GM12878 (cell line): ENCODE measurements at regions not wholly inside any gene's neighbourhood (a gene's known extent, or its start where the extent isn't known, plus 50 kb on each side); places are given as distances from the start of the nearest gene placed in this dataset.

ENCODE experiments used
- CHD2 ChIP-seq: IDR thresholded peaks from 2 replicates; pipeline ENCODE4 v1.6.1; 2011; ENCODE audit warnings: low read depth, low read length, improper control_type of control experiment, borderline replicate concordance
- EZH2 ChIP-seq: IDR thresholded peaks from 2 replicates; pipeline ENCODE4 v1.6.1; 2012; ENCODE audit warnings: low read depth, mild to moderate bottlenecking, control low read depth, inconsistent platforms, low read length, borderline replicate concordance; ENCODE audit not compliant: control insufficient read depth
- POLR2A ChIP-seq: IDR thresholded peaks from 2 replicates; pipeline ENCODE4 v1.6.1; 2011; ENCODE audit warnings: low read depth, mild to moderate bottlenecking, low read length
- RAD21 ChIP-seq: IDR thresholded peaks from 2 replicates; pipeline ENCODE4 v1.6.1; 2011; ENCODE audit warnings: mild to moderate bottlenecking, low read depth, low read length, moderate library complexity; ENCODE audit not compliant: insufficient read depth
- RELA ChIP-seq: fragments of 450-650 bp; IDR thresholded peaks from 2 replicates; pipeline ENCODE4 v1.8.0; 2014; ENCODE audit warnings: borderline replicate concordance; ENCODE audit not compliant: partially characterized antibody
- RFX5 ChIP-seq: IDR thresholded peaks from 2 replicates; pipeline ENCODE4 v1.6.1; 2011; ENCODE audit warnings: low read depth, low read length, improper control_type of control experiment
- TCF3 ChIP-seq: IDR thresholded peaks from 2 replicates; pipeline ENCODE4 v1.6.1; 2012; ENCODE audit warnings: low read depth, mild to moderate bottlenecking, low read length, borderline replicate concordance; ENCODE audit not compliant: insufficient read depth
- TF ChIP-seq, protein P1 (sequence below): fragments of 450-650 bp; IDR thresholded peaks from 2 replicates; pipeline ENCODE4 v1.6.1; 2018; ENCODE audit warnings: mild to moderate bottlenecking, low read depth, moderate library complexity; ENCODE audit not compliant: partially characterized antibody
- TF ChIP-seq, protein P2 (sequence below), 3 experiments: IDR thresholded peaks in 2 of 3; conservative IDR thresholded peaks in 1 of 3; 2 replicates each; pipeline ENCODE4 v1.5.1; 2011; ENCODE audit warnings: low read depth in 3 of 3, low read length in 3 of 3, mild to moderate bottlenecking in 3 of 3, control low read depth in 2 of 3, moderate library complexity in 2 of 3, inconsistent platforms in 1 of 3, mixed read lengths in 1 of 3; ENCODE audit not compliant: control insufficient read depth in 2 of 3, insufficient read depth in 1 of 3; ENCODE audit errors: extremely low read depth in 1 of 3

DNA sequence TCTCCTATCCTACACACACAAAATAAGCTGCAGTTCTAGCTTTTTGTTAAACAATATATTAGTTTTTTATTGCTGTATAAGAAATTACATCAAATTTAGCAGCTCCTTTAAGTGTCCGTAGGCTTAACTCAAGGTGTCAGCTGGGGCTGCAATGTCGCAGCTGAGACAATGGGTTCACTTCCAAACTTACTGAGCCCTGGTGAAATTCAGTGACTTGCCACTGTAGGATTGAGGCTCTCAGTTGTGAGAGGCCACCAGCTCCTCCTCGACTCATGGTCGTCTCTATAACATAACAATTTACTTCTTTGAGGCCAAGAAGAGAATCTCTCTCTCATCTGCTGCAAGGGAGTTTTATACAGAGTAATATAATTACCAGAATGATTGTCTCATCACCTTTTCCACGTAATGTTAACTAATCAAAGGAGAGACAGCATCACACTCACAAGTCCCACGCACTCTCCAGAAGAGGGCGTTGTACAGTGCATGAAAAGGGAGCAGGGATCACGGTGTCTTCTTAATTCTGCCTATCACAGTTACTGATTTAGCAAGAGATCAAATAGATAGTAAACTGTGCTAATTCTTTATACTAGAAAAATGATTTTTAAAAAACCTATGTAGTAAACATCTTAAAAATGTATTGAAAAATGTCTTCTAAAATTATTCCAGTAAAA, 735.6 kb upstream of the GBE1 start:
- TF ChIP-seq TCF3 (no peak), POLR2A (no peak), CHD2 (no peak), RAD21 (peak; percentile 49), RFX5 (no peak), EZH2 (no peak), RELA (no peak)
- TF ChIP-seq, protein P1, sequence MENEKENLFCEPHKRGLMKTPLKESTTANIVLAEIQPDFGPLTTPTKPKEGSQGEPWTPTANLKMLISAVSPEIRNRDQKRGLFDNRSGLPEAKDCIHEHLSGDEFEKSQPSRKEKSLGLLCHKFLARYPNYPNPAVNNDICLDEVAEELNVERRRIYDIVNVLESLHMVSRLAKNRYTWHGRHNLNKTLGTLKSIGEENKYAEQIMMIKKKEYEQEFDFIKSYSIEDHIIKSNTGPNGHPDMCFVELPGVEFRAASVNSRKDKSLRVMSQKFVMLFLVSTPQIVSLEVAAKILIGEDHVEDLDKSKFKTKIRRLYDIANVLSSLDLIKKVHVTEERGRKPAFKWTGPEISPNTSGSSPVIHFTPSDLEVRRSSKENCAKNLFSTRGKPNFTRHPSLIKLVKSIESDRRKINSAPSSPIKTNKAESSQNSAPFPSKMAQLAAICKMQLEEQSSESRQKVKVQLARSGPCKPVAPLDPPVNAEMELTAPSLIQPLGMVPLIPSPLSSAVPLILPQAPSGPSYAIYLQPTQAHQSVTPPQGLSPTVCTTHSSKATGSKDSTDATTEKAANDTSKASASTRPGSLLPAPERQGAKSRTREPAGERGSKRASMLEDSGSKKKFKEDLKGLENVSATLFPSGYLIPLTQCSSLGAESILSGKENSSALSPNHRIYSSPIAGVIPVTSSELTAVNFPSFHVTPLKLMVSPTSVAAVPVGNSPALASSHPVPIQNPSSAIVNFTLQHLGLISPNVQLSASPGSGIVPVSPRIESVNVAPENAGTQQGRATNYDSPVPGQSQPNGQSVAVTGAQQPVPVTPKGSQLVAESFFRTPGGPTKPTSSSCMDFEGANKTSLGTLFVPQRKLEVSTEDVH: no peak
- TF ChIP-seq, protein P2, sequence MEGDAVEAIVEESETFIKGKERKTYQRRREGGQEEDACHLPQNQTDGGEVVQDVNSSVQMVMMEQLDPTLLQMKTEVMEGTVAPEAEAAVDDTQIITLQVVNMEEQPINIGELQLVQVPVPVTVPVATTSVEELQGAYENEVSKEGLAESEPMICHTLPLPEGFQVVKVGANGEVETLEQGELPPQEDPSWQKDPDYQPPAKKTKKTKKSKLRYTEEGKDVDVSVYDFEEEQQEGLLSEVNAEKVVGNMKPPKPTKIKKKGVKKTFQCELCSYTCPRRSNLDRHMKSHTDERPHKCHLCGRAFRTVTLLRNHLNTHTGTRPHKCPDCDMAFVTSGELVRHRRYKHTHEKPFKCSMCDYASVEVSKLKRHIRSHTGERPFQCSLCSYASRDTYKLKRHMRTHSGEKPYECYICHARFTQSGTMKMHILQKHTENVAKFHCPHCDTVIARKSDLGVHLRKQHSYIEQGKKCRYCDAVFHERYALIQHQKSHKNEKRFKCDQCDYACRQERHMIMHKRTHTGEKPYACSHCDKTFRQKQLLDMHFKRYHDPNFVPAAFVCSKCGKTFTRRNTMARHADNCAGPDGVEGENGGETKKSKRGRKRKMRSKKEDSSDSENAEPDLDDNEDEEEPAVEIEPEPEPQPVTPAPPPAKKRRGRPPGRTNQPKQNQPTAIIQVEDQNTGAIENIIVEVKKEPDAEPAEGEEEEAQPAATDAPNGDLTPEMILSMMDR (IDR thresholded peaks at IDR 0.05 in 2 of 3, conservative IDR thresholded peaks at IDR 0.05 in 1 of 3; ENCODE audit: control insufficient read depth in 2 of 3, extremely low read depth in 1 of 3, insufficient read depth in 1 of 3, low read depth in 3 of 3, low read length in 3 of 3): peak; percentile 20 to 38 (median 36); a peak in 4 of 6 replicates
